ENCODE measurements at regions not wholly inside any gene's neighbourhood (a gene's known extent, or its start where the extent isn't known, plus 50 kb on each side); places are given as distances from the start of the nearest gene placed in this dataset.

GRCh38 chr12:127396734-127397133 is 870.2 kb upstream of the TMEM132C start:
- no peaks in the 10 kb centered on the region for H3K36me3 Mint-ChIP-seq (ENCODE audit: insufficient read depth in 2 of 2)
- no peaks in the 10 kb centered on the region for H3K9me3 Mint-ChIP-seq
- H3K4me3 Mint-ChIP-seq: no peak overlapping the region
- H3K27me3 Mint-ChIP-seq (ENCODE audit: low read depth): peaks cover 5% of the 10 kb centered on the region
- DNase-seq (no peak), ATAC-seq (replicated peaks in 1 of 2) (no peak)
- H3K4me1 Mint-ChIP-seq (ENCODE audit: low read depth): no peaks in the 10 kb centered on the region
- no peak overlapping the region for H3K27ac Mint-ChIP-seq

GRCh38 chr12:127398016-127398710 is 868.8 kb upstream of the TMEM132C start:
- H3K36me3 Mint-ChIP-seq (ENCODE audit: insufficient read depth in 2 of 2): no peaks in the 10 kb centered on the region
- no peak overlapping the region for H3K27ac Mint-ChIP-seq
- no peaks in the 10 kb centered on the region for H3K9me3 Mint-ChIP-seq
- DNase-seq: no peak
- H3K27me3 Mint-ChIP-seq (ENCODE audit: low read depth): peaks cover 5% of the 10 kb centered on the region
- H3K4me1 Mint-ChIP-seq (ENCODE audit: low read depth): no peaks in the 10 kb centered on the region
- H3K4me3 Mint-ChIP-seq: no peak overlapping the region
- no peak for ATAC-seq (replicated peaks in 1 of 2)

GRCh38 chr12:127399451-127399850 is 867.5 kb upstream of the TMEM132C start:
- H3K27ac Mint-ChIP-seq: no peak overlapping the region

GRCh38 chr12:127400221-127400620 is 866.7 kb upstream of the TMEM132C start:
- H3K27me3 Mint-ChIP-seq (ENCODE audit: low read depth): no peaks in the 10 kb centered on the region
- no peaks in the 10 kb centered on the region for H3K4me1 Mint-ChIP-seq (ENCODE audit: low read depth)

More at GRCh38 chr12:127399451-127399850, 867.5 kb upstream of the TMEM132C start:
- Mint-ChIP-seq H3K9me3 (no peaks in the 10 kb centered on the region), H3K27me3 (ENCODE audit: low read depth) (peaks cover 5% of the 10 kb centered on the region), H3K4me1 (ENCODE audit: low read depth) (no peaks in the 10 kb centered on the region), H3K4me3 (no peak overlapping the region), H3K36me3 (ENCODE audit: insufficient read depth in 2 of 2) (no peaks in the 10 kb centered on the region)
- ATAC-seq (replicated peaks in 1 of 2): no peak
- no peak for DNase-seq

GRCh38 chr12:127401005-127401404 is 866.0 kb upstream of the TMEM132C start:
- Mint-ChIP-seq H3K4me1 (ENCODE audit: low read depth) (no peaks in the 10 kb centered on the region), H3K4me3 (no peak overlapping the region), H3K9me3 (no peaks in the 10 kb centered on the region), H3K36me3 (ENCODE audit: insufficient read depth in 2 of 2) (no peaks in the 10 kb centered on the region), H3K27me3 (ENCODE audit: low read depth) (no peaks in the 10 kb centered on the region), H3K27ac (no peak overlapping the region)
- DNase-seq: no peak
- ATAC-seq (replicated peaks in 1 of 2): no peak

More at GRCh38 chr12:127400221-127400620, 866.7 kb upstream of the TMEM132C start:
- ATAC-seq (replicated peaks in 1 of 2) (no peak), DNase-seq (no peak)
- no peak overlapping the region for H3K4me3 Mint-ChIP-seq
- H3K9me3 Mint-ChIP-seq: no peaks in the 10 kb centered on the region
- H3K27ac Mint-ChIP-seq: no peak overlapping the region
- no peaks in the 10 kb centered on the region for H3K36me3 Mint-ChIP-seq (ENCODE audit: insufficient read depth in 2 of 2)

GRCh38 chr12:127401536-127401935 is 865.4 kb upstream of the TMEM132C start:
- no peak for ATAC-seq (replicated peaks in 1 of 2)
- Mint-ChIP-seq H3K27me3 (ENCODE audit: low read depth) (no peaks in the 10 kb centered on the region), H3K4me3 (no peak overlapping the region)

GRCh38 chr12:127411166-127411915 is 855.6 kb upstream of the TMEM132C start:
- Mint-ChIP-seq H3K27me3 (ENCODE audit: low read depth) (no peaks in the 10 kb centered on the region), H3K4me1 (ENCODE audit: low read depth) (no peaks in the 10 kb centered on the region), H3K4me3 (no peak overlapping the region), H3K27ac (no peak overlapping the region), H3K9me3 (peaks cover 0 to 3% of the 10 kb centered on the region in 2 donors), H3K36me3 (ENCODE audit: insufficient read depth in 2 of 2) (no peaks in the 10 kb centered on the region)
- ATAC-seq (replicated peaks in 1 of 2): no peak
- no peak for DNase-seq

More at GRCh38 chr12:127401536-127401935, 865.4 kb upstream of the TMEM132C start:
- H3K9me3 Mint-ChIP-seq: no peaks in the 10 kb centered on the region
- no peak for DNase-seq
- no peaks in the 10 kb centered on the region for H3K36me3 Mint-ChIP-seq (ENCODE audit: insufficient read depth in 2 of 2)
- H3K27ac Mint-ChIP-seq: no peak overlapping the region
- no peaks in the 10 kb centered on the region for H3K4me1 Mint-ChIP-seq (ENCODE audit: low read depth)

GRCh38 chr12:127411981-127412380 is 855.0 kb upstream of the TMEM132C start:
- no peak overlapping the region for H3K27ac Mint-ChIP-seq
- H3K4me1 Mint-ChIP-seq (ENCODE audit: low read depth): no peaks in the 10 kb centered on the region
- ATAC-seq (replicated peaks in 1 of 2) (no peak), DNase-seq (no peak)
- H3K27me3 Mint-ChIP-seq (ENCODE audit: low read depth): no peaks in the 10 kb centered on the region
- H3K9me3 Mint-ChIP-seq: peaks cover 2 to 5% of the 10 kb centered on the region in 2 donors
- H3K4me3 Mint-ChIP-seq: no peak overlapping the region
- H3K36me3 Mint-ChIP-seq (ENCODE audit: insufficient read depth in 2 of 2): no peaks in the 10 kb centered on the region

- no peak for ATAC-seq (replicated peaks in 1 of 2)
- no peak overlapping the region for H3K27ac Mint-ChIP-seq
- H3K27me3 Mint-ChIP-seq (ENCODE audit: low read depth): no peaks in the 10 kb centered on the region
- no peak overlapping the region for H3K4me3 Mint-ChIP-seq
- no peak for DNase-seq
- no peaks in the 10 kb centered on the region for H3K4me1 Mint-ChIP-seq (ENCODE audit: low read depth)
- peaks cover 6 to 8% of the 10 kb centered on the region in 2 donors for H3K9me3 Mint-ChIP-seq
- peaks cover 0 to 1% of the 10 kb centered on the region in 2 donors for H3K36me3 Mint-ChIP-seq (ENCODE audit: insufficient read depth in 2 of 2)
These were observed 854.1 kb upstream of the TMEM132C start for GRCh38 chr12:127412866-127413265.

- peaks cover 6 to 8% of the 10 kb centered on the region in 2 donors for H3K9me3 Mint-ChIP-seq
- no peak overlapping the region for H3K27ac Mint-ChIP-seq
- ATAC-seq (replicated peaks in 1 of 2) (no peak), DNase-seq (no peak)
- no peaks in the 10 kb centered on the region for H3K4me1 Mint-ChIP-seq (ENCODE audit: low read depth)
- peaks cover 0 to 1% of the 10 kb centered on the region in 2 donors for H3K36me3 Mint-ChIP-seq (ENCODE audit: insufficient read depth in 2 of 2)
- no peaks in the 10 kb centered on the region for H3K27me3 Mint-ChIP-seq (ENCODE audit: low read depth)
- H3K4me3 Mint-ChIP-seq: no peak overlapping the region
These were observed 852.8 kb upstream of the TMEM132C start for GRCh38 chr12:127414186-127414585.

- H3K9me3 Mint-ChIP-seq: peaks cover 6 to 8% of the 10 kb centered on the region in 2 donors
These were observed 852.3 kb upstream of the TMEM132C start for GRCh38 chr12:127414636-127415035.

GRCh38 chr12:127416796-127417195 is 850.2 kb upstream of the TMEM132C start:
- no peak overlapping the region for H3K4me3 Mint-ChIP-seq
- H3K27ac Mint-ChIP-seq: no peak overlapping the region
- DNase-seq (no peak), ATAC-seq (replicated peaks in 1 of 2) (no peak)
- H3K9me3 Mint-ChIP-seq: peaks cover 6 to 7% of the 10 kb centered on the region in 2 donors
- H3K4me1 Mint-ChIP-seq (ENCODE audit: low read depth): no peaks in the 10 kb centered on the region
- H3K27me3 Mint-ChIP-seq (ENCODE audit: low read depth): no peaks in the 10 kb centered on the region
- H3K36me3 Mint-ChIP-seq (ENCODE audit: insufficient read depth in 2 of 2): peaks cover 0 to 4% of the 10 kb centered on the region in 2 donors

More at GRCh38 chr12:127414636-127415035, 852.3 kb upstream of the TMEM132C start:
- Mint-ChIP-seq H3K4me3 (no peak overlapping the region), H3K27ac (no peak overlapping the region), H3K36me3 (ENCODE audit: insufficient read depth in 2 of 2) (peaks cover 0 to 1% of the 10 kb centered on the region in 2 donors), H3K4me1 (ENCODE audit: low read depth) (no peaks in the 10 kb centered on the region), H3K27me3 (ENCODE audit: low read depth) (no peaks in the 10 kb centered on the region)
- no peak for ATAC-seq (replicated peaks in 1 of 2)
- no peak for DNase-seq

GRCh38 chr12:127419111-127419510 is 847.9 kb upstream of the TMEM132C start:
- peaks cover 6 to 7% of the 10 kb centered on the region in 2 donors for H3K9me3 Mint-ChIP-seq
- no peaks in the 10 kb centered on the region for H3K27me3 Mint-ChIP-seq (ENCODE audit: low read depth)
- H3K4me1 Mint-ChIP-seq (ENCODE audit: low read depth): no peaks in the 10 kb centered on the region
- no peak for ATAC-seq (replicated peaks in 1 of 2)
- no peak overlapping the region for H3K27ac Mint-ChIP-seq
- H3K36me3 Mint-ChIP-seq (ENCODE audit: insufficient read depth in 2 of 2): peaks cover 0 to 4% of the 10 kb centered on the region in 2 donors
- no peak for DNase-seq
- no peak overlapping the region for H3K4me3 Mint-ChIP-seq
